HepG2 (cell line): ENCODE measurements at regions not wholly inside any gene's neighbourhood (a gene's known extent, or its start where the extent isn't known, plus 50 kb on each side); places are given as distances from the start of the nearest gene placed in this dataset.

Experiments used
- ATAC-seq: fragments of 200-7000 bp; cut with Tn5 transposase; 3 replicates; pipeline ENCODE4 v1.9.1; 2020; ENCODE audit warnings: mild to moderate bottlenecking, moderate library complexity
- BruUV-seq: library from RNA; stranded (reverse); fragments of 400-500 nt; replicated peaks from 2 replicates; lab custom pipeline; 2021; lab: Mats Ljungman, UMichigan
- CTCF ChIA-PET: fragments of 300-600 bp; formaldehyde crosslinking; extraction: SDS; loops from one replicate; lab custom pipeline; 2021; ENCODE audit warnings: low total read pairs, inconsistent platforms, low intra/inter-chr PET ratio; lab: Yijun Ruan, JAX
- POLR2A ChIA-PET: fragments of 350-600 bp; sonication (Branson Sonifier 250); formaldehyde crosslinking; loops from one replicate; lab custom pipeline; 2020; ENCODE audit warnings: antibody characterized with exemption, inconsistent platforms; lab: Yijun Ruan, JAX
- DNase-seq: peaks from one replicate; pipeline ENCODE4 v3.0.0-alpha.2; 2015; ENCODE audit warnings: low spot score
- FAIRE-seq: peaks from 3 replicates; lab custom pipeline; 2011; peaks lifted over from hg19 to GRCh38; lab: Jason Lieb, UNC
- H2AFZ ChIP-seq: one replicate; pipeline ENCODE4 v1.6.1; 2011; ENCODE audit warnings: low read length, inconsistent platforms
- H3K27ac ChIP-seq: fragments of 300-600 bp; 3 replicates; pipeline ENCODE4 v1.8.0; 2011; ENCODE audit warnings: mixed run types, mild to moderate bottlenecking, mixed read lengths, low read length, inconsistent platforms; ENCODE audit not compliant: insufficient read depth; ENCODE audit errors: extremely low read length
- H3K27me3 ChIP-seq, 2 experiments: fragments of 200-600 bp in 1 of 2; 2 replicates in 1 of 2; 3 replicates in 1 of 2; pipeline versions ENCODE4 v1.6.0 to v1.8.0; 2011; ENCODE audit warnings: low read length in 2 of 2, mild to moderate bottlenecking in 2 of 2, moderate library complexity in 2 of 2, inconsistent platforms in 1 of 2; ENCODE audit not compliant: insufficient read depth in 2 of 2, control insufficient read depth in 1 of 2
- H3K36me3 ChIP-seq, 2 experiments: fragments of 200-600 bp in 1 of 2; replicated peaks in 1 of 2; 2 replicates in 1 of 2; 3 replicates in 1 of 2; pipeline versions ENCODE4 v1.5.1 to v1.8.0; 2011; ENCODE audit warnings: low read length in 2 of 2, inconsistent platforms in 1 of 2; ENCODE audit not compliant: insufficient read depth in 2 of 2, control insufficient read depth in 1 of 2
- H3K4me1 ChIP-seq: 2 replicates; pipeline ENCODE4 v1.5.1; 2012; ENCODE audit warnings: low read length, inconsistent platforms; ENCODE audit not compliant: insufficient read depth
- H3K4me2 ChIP-seq: 2 replicates; pipeline ENCODE4 v1.6.0; 2011; ENCODE audit warnings: low read depth, low read length, inconsistent platforms
- H3K4me3 ChIP-seq, 3 experiments: fragments of 200-600 bp in 1 of 3; sonication (generic), shearing (Covaris generic) in 1 of 3; replicated peaks in 1 of 3; 2 replicates each; pipeline ENCODE4 v1.5.1; 2011 to 2016; ENCODE audit warnings: low read length in 3 of 3, inconsistent platforms in 2 of 3, low read depth in 2 of 3, mild to moderate bottlenecking in 2 of 3, control low read depth in 1 of 3, mixed read lengths in 1 of 3; ENCODE audit not compliant: insufficient read depth in 1 of 3
- H3K79me2 ChIP-seq: one replicate; pipeline ENCODE4 v1.6.1; 2011; ENCODE audit warnings: low read length, inconsistent platforms; ENCODE audit not compliant: insufficient read depth
- H3K9ac ChIP-seq: 2 replicates; pipeline ENCODE4 v1.6.0; 2011; ENCODE audit warnings: mild to moderate bottlenecking, low read depth, low read length, inconsistent platforms; ENCODE audit not compliant: insufficient read depth
- H3K9me3 ChIP-seq: 2 replicates; pipeline ENCODE4 v1.5.1; 2012; ENCODE audit warnings: mild to moderate bottlenecking, low read length
- H4K20me1 ChIP-seq: 2 replicates; pipeline ENCODE4 v1.6.0; 2011; ENCODE audit warnings: inconsistent platforms, mild to moderate bottlenecking, low read length, moderate library complexity; ENCODE audit not compliant: insufficient read depth
- CEBPZ ChIP-seq: IDR thresholded peaks from 2 replicates; pipeline ENCODE4 v1.6.1; 2012; ENCODE audit warnings: low read length, improper control_type of control experiment
- SNAI1 ChIP-seq: sonication (generic); formaldehyde crosslinking; IDR thresholded peaks from 2 replicates; pipeline ENCODE4 v1.5.0; 2020; ENCODE audit warnings: mild to moderate bottlenecking, missing genetic modification reagents, borderline replicate concordance
- TRAFD1 ChIP-seq: sonication (generic); formaldehyde crosslinking; IDR thresholded peaks from 2 replicates; pipeline ENCODE4 v1.5.1; 2020; ENCODE audit warnings: missing genetic modification reagents, mild to moderate bottlenecking, borderline replicate concordance
- ZNF274 ChIP-seq: sonication (generic); formaldehyde crosslinking; IDR thresholded peaks from 2 replicates; pipeline ENCODE4 v1.5.1; 2020; ENCODE audit warnings: mild to moderate bottlenecking, missing genetic modification reagents
- ZNF7 ChIP-seq: IDR thresholded peaks from 2 replicates; pipeline ENCODE4 v1.6.1; 2016; ENCODE audit warnings: missing biosample characterization, missing genetic modification reagents
- ZNF746 ChIP-seq: sonication (generic); formaldehyde crosslinking; IDR thresholded peaks from 2 replicates; pipeline ENCODE4 v1.8.0; 2022; ENCODE audit warnings: mild to moderate bottlenecking, missing genetic modification reagents
- in situ Hi-C: cut with HindIII; loops from 2 replicates; pipeline ENCODE4 v1.10.0; 2017; ENCODE audit warnings: low pct_unique_long_range_greater_than_20kb; ENCODE audit not compliant: extremely low pct_ligation_motif_present
- intact Hi-C: fragments of 100-400 bp; cut with micrococcal nuclease; formaldehyde crosslinking; loops from one replicate; pipeline ENCODE4 v1.10.0; 2022; ENCODE audit not compliant: unreplicated experiment
- TF ChIP-seq, protein P1 (sequence below): sonication (generic); formaldehyde crosslinking; IDR thresholded peaks from 2 replicates; pipeline ENCODE4 v1.4.0; 2020; ENCODE audit warnings: missing genetic modification reagents

DNA sequence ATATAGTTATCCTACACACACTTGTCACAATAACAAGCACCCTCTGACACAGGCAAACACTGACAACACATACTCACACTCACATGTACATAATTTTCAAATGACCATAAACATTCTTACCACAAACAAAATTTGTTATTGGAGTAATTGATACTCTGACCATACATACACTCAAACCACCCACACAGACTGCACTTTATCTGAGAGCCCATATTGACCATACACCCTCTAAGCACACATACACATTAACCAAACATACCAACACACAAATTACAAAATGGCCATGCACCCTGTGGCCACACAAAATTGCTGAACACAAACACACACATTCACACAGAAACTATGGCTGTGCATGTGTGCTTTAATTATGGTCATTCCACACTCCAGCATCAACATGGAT lies 79.1 kb upstream of the FAM120A start:
- no peaks in the 10 kb centered on the region for H3K36me3 ChIP-seq
- H3K79me2 ChIP-seq = no peaks in the 10 kb centered on the region
- no peaks in the 10 kb centered on the region for H4K20me1 ChIP-seq
- no peak overlapping the region for H2AFZ ChIP-seq
- H3K27me3 ChIP-seq = 0 out of 5 replicates have a peak, but pooled peaks cover 0 to 7% of the 10 kb centered on the region in 2 experiments
- ATAC-seq (no peak), DNase-seq (no peak), FAIRE-seq (no peak)
- no peak overlapping the region for H3K4me3 ChIP-seq
- in situ Hi-C loops (no loop called here), intact Hi-C loops (no loop called here)
- no peak overlapping the region for H3K9ac ChIP-seq
- no peaks in the 10 kb centered on the region for H3K4me1 ChIP-seq
- BruUV-seq = no TSS peak
- TF ChIP-seq CEBPZ (no peak), ZNF746 (CRISPR knock-in tag) (no peak), TRAFD1 (CRISPR knock-in tag) (no peak), ZNF7 (CRISPR knock-in tag) (no peak), SNAI1 (CRISPR knock-in tag) (no peak), ZNF274 (CRISPR knock-in tag) (no peak)
- TF ChIP-seq, protein P1, sequence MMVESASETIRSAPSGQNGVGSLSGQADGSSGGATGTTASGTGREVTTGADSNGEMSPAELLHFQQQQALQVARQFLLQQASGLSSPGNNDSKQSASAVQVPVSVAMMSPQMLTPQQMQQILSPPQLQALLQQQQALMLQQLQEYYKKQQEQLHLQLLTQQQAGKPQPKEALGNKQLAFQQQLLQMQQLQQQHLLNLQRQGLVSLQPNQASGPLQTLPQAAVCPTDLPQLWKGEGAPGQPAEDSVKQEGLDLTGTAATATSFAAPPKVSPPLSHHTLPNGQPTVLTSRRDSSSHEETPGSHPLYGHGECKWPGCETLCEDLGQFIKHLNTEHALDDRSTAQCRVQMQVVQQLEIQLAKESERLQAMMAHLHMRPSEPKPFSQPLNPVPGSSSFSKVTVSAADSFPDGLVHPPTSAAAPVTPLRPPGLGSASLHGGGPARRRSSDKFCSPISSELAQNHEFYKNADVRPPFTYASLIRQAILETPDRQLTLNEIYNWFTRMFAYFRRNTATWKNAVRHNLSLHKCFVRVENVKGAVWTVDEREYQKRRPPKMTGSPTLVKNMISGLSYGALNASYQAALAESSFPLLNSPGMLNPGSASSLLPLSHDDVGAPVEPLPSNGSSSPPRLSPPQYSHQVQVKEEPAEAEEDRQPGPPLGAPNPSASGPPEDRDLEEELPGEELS (CRISPR knock-in tag) = no peak
- H3K4me2 ChIP-seq = no peak overlapping the region
- POLR2A ChIA-PET = no interaction called here
- no peak overlapping the region for H3K27ac ChIP-seq
- CTCF ChIA-PET = no interaction called here
- H3K9me3 ChIP-seq = no peaks in the 10 kb centered on the region
